Keratinocyte (primary cell): ENCODE measurements at regions not wholly inside any gene's neighbourhood (a gene's known extent, or its start where the extent isn't known, plus 50 kb on each side); places are given as distances from the start of the nearest gene placed in this dataset.

Experiments used
- DNase-seq: peaks from one replicate; pipeline ENCODE4 v3.0.0-alpha.2; 2011; ENCODE audit warnings: low read depth, missing footprints, low spot score
- FAIRE-seq: peaks from 2 replicates; lab custom pipeline; 2011; peaks lifted over from hg19 to GRCh38; lab: Jason Lieb, UNC
- H2AFZ ChIP-seq: 2 replicates; pipeline ENCODE4 v1.6.0; 2012; ENCODE audit warnings: low read length, control low read depth, inconsistent platforms; ENCODE audit not compliant: control insufficient read depth
- H3K27ac ChIP-seq: 2 replicates; pipeline ENCODE4 v1.5.1; 2011; ENCODE audit warnings: low read length; ENCODE audit not compliant: control insufficient read depth, insufficient read depth
- H3K27me3 ChIP-seq: 3 replicates; pipeline ENCODE4 v1.6.0; 2011; ENCODE audit warnings: low read length; ENCODE audit not compliant: control insufficient read depth, insufficient read depth; ENCODE audit errors: extremely low read depth
- H3K36me3 ChIP-seq, 2 experiments: 2 replicates in 1 of 2; 3 replicates in 1 of 2; pipeline ENCODE4 v1.5.1; 2011; ENCODE audit warnings: low read length in 2 of 2, mild to moderate bottlenecking in 1 of 2; ENCODE audit not compliant: control insufficient read depth in 2 of 2, insufficient read depth in 2 of 2; ENCODE audit errors: extremely low read depth in 1 of 2
- H3K4me1 ChIP-seq: 3 replicates; pipeline ENCODE4 v1.5.1; 2011; ENCODE audit warnings: low read length; ENCODE audit not compliant: control insufficient read depth, insufficient read depth; ENCODE audit errors: extremely low read depth
- H3K4me2 ChIP-seq: 3 replicates; pipeline ENCODE4 v1.6.0; 2011; ENCODE audit warnings: low read depth, low read length; ENCODE audit not compliant: control insufficient read depth, insufficient read depth; ENCODE audit errors: extremely low read depth
- H3K4me3 ChIP-seq, 3 experiments: fragments of 200-600 bp in 1 of 3; sonication (generic) in 1 of 3; 2 replicates in 2 of 3; 3 replicates in 1 of 3; pipeline ENCODE4 v1.5.1; 2011 to 2016; ENCODE audit warnings: low read length in 3 of 3, mild to moderate bottlenecking in 3 of 3, control low read depth in 2 of 3, inconsistent platforms in 1 of 3, low read depth in 1 of 3, mixed read lengths in 1 of 3, mixed run types in 1 of 3, moderate library complexity in 1 of 3; ENCODE audit not compliant: control insufficient read depth in 2 of 3, insufficient read depth in 2 of 3; ENCODE audit errors: extremely low read depth in 1 of 3
- H3K79me2 ChIP-seq: 2 replicates; pipeline ENCODE4 v1.6.0; 2012; ENCODE audit warnings: low read length; ENCODE audit not compliant: control insufficient read depth, insufficient read depth
- H3K9ac ChIP-seq: 3 replicates; pipeline ENCODE4 v1.6.0; 2011; ENCODE audit warnings: low read length; ENCODE audit not compliant: control insufficient read depth, insufficient read depth; ENCODE audit errors: extremely low read depth
- H3K9me1 ChIP-seq: 3 replicates; pipeline ENCODE4 v1.6.0; 2011; ENCODE audit warnings: low read length; ENCODE audit not compliant: control insufficient read depth, insufficient read depth; ENCODE audit errors: extremely low read depth
- H3K9me3 ChIP-seq: 2 replicates; pipeline ENCODE4 v1.5.1; 2012; ENCODE audit warnings: low read depth, low read length; ENCODE audit not compliant: control insufficient read depth
- H4K20me1 ChIP-seq: 3 replicates; pipeline ENCODE4 v1.6.0; 2011; ENCODE audit warnings: low read length; ENCODE audit not compliant: control insufficient read depth, insufficient read depth; ENCODE audit errors: extremely low read depth
- EZH2 ChIP-seq: IDR thresholded peaks from one replicate; pipeline ENCODE4 v1.6.1; 2012; ENCODE audit warnings: inconsistent platforms, mild to moderate bottlenecking, low read length, moderate library complexity
- dilution Hi-C: fragments of 300-500 bp; cut with MboI; formaldehyde crosslinking; loops from one replicate; pipeline ENCODE4 v1.7.0; 2020; ENCODE audit warnings: low sequenced_read_pairs; ENCODE audit not compliant: extremely low pct_ligation_motif_present
- TF ChIP-seq, protein P1 (sequence below), 3 experiments: IDR thresholded peaks in 1 of 3; conservative IDR thresholded peaks in 1 of 3; optimal IDR thresholded peaks in 1 of 3; 2 replicates in 2 of 3; 3 replicates in 1 of 3; pipeline versions ENCODE3 to v1.5.1; 2011; ENCODE audit warnings: low read length in 3 of 3, mild to moderate bottlenecking in 3 of 3, moderate library complexity in 2 of 3, control low read depth in 1 of 3, inconsistent platforms in 1 of 3; ENCODE audit not compliant: insufficient read depth in 2 of 3; ENCODE audit errors: extremely low read depth in 1 of 3

DNA sequence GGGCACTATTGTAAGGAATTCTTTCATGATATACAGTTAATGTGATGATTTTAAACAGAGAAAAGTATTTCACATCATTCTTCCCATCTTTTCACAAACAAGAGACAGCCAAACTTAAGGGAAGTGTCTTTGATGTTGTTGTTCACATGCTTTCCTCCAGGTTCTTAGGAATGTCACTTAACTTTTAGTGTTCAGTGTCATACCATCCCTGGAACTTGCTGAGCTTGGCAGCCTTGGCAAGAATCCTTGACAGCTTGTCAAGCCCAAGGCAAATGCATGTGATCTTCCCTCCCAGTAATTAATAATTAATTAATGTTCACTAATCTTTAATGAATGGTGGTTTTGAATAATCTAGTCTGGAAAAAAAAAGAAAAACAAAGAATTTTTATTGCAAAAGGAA lies 727.9 kb upstream of the PRR20A start:
- no peak overlapping the region for H3K4me2 ChIP-seq
- no peaks in the 10 kb centered on the region for H3K36me3 ChIP-seq
- no peaks in the 10 kb centered on the region for H3K79me2 ChIP-seq
- no peaks in the 10 kb centered on the region for H3K9me1 ChIP-seq
- no peak overlapping the region for H3K27ac ChIP-seq
- H3K27me3 ChIP-seq: no peaks in the 10 kb centered on the region
- H3K4me1 ChIP-seq: no peaks in the 10 kb centered on the region
- no peak overlapping the region for H3K9ac ChIP-seq
- dilution Hi-C loops: no loop called here
- H3K9me3 ChIP-seq: no peaks in the 10 kb centered on the region
- no peak overlapping the region for H3K4me3 ChIP-seq
- DNase-seq: no peak
- no peaks in the 10 kb centered on the region for H4K20me1 ChIP-seq
- H2AFZ ChIP-seq: no peak overlapping the region
- no peak for TF ChIP-seq EZH2
- TF ChIP-seq, protein P1, sequence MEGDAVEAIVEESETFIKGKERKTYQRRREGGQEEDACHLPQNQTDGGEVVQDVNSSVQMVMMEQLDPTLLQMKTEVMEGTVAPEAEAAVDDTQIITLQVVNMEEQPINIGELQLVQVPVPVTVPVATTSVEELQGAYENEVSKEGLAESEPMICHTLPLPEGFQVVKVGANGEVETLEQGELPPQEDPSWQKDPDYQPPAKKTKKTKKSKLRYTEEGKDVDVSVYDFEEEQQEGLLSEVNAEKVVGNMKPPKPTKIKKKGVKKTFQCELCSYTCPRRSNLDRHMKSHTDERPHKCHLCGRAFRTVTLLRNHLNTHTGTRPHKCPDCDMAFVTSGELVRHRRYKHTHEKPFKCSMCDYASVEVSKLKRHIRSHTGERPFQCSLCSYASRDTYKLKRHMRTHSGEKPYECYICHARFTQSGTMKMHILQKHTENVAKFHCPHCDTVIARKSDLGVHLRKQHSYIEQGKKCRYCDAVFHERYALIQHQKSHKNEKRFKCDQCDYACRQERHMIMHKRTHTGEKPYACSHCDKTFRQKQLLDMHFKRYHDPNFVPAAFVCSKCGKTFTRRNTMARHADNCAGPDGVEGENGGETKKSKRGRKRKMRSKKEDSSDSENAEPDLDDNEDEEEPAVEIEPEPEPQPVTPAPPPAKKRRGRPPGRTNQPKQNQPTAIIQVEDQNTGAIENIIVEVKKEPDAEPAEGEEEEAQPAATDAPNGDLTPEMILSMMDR (optimal IDR thresholded peaks at IDR 0.05 in 1 of 3, IDR thresholded peaks at IDR 0.05 in 1 of 3, conservative IDR thresholded peaks at IDR 0.05 in 1 of 3; ENCODE audit: extremely low read depth in 1 of 3, insufficient read depth in 2 of 3, low read length in 3 of 3): no peak
- FAIRE-seq: no peak

DNA sequence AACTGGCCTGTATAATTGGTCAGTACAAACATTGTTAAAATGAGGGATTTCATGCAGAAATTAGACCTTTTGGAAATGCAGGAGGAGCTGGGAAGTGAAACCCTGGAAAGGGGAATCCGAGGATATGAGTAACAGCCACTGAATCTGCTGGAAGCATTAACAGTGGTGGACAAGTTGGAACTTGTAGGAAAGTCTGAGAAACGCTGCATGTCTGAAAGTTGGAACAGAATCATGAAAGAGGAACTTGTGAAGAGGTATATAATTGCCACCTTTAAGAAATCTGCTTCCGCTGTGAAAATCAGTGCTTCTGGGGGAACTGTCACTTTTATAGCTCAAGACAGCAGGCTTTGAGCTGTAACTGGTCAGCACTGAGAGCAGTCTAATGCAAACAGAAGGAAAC lies 716.5 kb upstream of the PRR20A start:
- FAIRE-seq (peak; percentile 98), DNase-seq (peak; percentile 75)
- H3K27me3 ChIP-seq: no peaks in the 10 kb centered on the region
- peak overlapping the region; percentile 55 for H3K27ac ChIP-seq
- dilution Hi-C loops: no loop called here
- H2AFZ ChIP-seq: peak overlapping the region; percentile 93
- TF ChIP-seq EZH2: no peak
- TF ChIP-seq, protein P1 (optimal IDR thresholded peaks at IDR 0.05 in 1 of 3, IDR thresholded peaks at IDR 0.05 in 1 of 3, conservative IDR thresholded peaks at IDR 0.05 in 1 of 3; ENCODE audit: extremely low read depth in 1 of 3, insufficient read depth in 2 of 3, low read length in 3 of 3): no peak
- H3K4me1 ChIP-seq: peaks cover 15% of the 10 kb centered on the region
- H4K20me1 ChIP-seq: no peaks in the 10 kb centered on the region
- H3K9ac ChIP-seq: no peak overlapping the region
- H3K9me3 ChIP-seq: no peaks in the 10 kb centered on the region
- H3K4me2 ChIP-seq: peak overlapping the region; percentile 71
- no peaks in the 10 kb centered on the region for H3K9me1 ChIP-seq
- H3K4me3 ChIP-seq: peak overlapping the region in 2 of 3 experiments; percentile 25 to 33
- no peaks in the 10 kb centered on the region for H3K36me3 ChIP-seq
- H3K79me2 ChIP-seq: no peaks in the 10 kb centered on the region
